Ascending aorta (tissue), 2 donors: ENCODE measurements at regions not wholly inside any gene's neighbourhood (a gene's known extent, or its start where the extent isn't known, plus 50 kb on each side); places are given as distances from the start of the nearest gene placed in this dataset.

Source experiments
- DNase-seq, 2 donors: peaks; one replicate each; pipeline ENCODE4 v3.0.0-alpha.2; 2019; ENCODE audit warnings: low spot score in 2 of 2
- H3K27ac ChIP-seq, 2 donors: fragments of 200-600 bp; sonication (generic); one replicate each; pipeline ENCODE4 v1.5.1; 2016 to 2017; ENCODE audit warnings: mild to moderate bottlenecking in 1 of 2
- H3K27me3 ChIP-seq: fragments of 200-600 bp; sonication (generic); one replicate; pipeline ENCODE4 v1.5.1; 2017
- H3K36me3 ChIP-seq, 2 donors: fragments of 200-600 bp; sonication (generic); one replicate each; pipeline ENCODE4 v1.5.1; 2016
- H3K4me1 ChIP-seq, 2 donors: fragments of 200-600 bp; sonication (generic); one replicate each; pipeline ENCODE4 v1.5.1; 2016 to 2017; ENCODE audit warnings: mild to moderate bottlenecking in 1 of 2
- H3K4me3 ChIP-seq, 2 donors: fragments of 200-600 bp; sonication (generic); one replicate each; pipeline ENCODE4 v1.5.1; 2016 to 2017; ENCODE audit warnings: mild to moderate bottlenecking in 1 of 2
- H3K9me3 ChIP-seq, 2 donors: fragments of 200-600 bp; sonication (generic); one replicate each; pipeline ENCODE4 v1.5.1; 2016
- intact Hi-C: fragments of 100-400 bp; cut with DNase I; formaldehyde crosslinking; loops from one replicate; pipeline ENCODE4 v1.15.1; 2023
- TF ChIP-seq, protein P1 (sequence below), 3 experiments: fragments of 200-600 bp in 2 of 3; fragments of 450-650 bp in 1 of 3; sonication (generic) in 2 of 3; IDR thresholded peaks; one replicate each; pipeline ENCODE4 v1.5.1; 2016 to 2019; ENCODE audit warnings: antibody characterized with exemption in 3 of 3, mild to moderate bottlenecking in 1 of 3, moderate library complexity in 1 of 3

DNA sequence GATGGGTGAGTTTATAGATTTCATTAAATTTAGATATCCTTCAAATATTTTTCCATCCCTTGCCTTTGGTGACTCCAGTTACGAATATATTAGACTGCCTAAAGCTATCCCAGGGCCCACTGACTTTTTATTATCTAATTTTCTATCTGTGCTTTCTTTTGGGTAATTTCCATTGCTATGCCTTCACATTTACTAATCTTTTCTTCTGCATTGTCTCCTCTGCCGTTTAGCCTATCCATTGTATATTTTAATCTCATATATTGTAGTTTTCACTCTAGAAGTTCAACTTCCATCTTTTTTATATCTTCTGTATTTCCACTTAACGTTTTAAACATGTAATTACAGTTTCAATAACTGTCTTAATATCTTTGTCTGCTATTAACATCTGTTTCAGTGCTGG is 78.6 kb upstream of the HDAC9 start:
- Histone ChIP-seq H3K27me3 (no peaks in the 10 kb centered on the region), H3K36me3 (no peaks in the 10 kb centered on the region), H3K4me3 (no peak overlapping the region), H3K27ac (no peak overlapping the region), H3K9me3 (no peaks in the 10 kb centered on the region), H3K4me1 (peaks cover 0 to 6% of the 10 kb centered on the region in 2 donors)
- TF ChIP-seq, protein P1, sequence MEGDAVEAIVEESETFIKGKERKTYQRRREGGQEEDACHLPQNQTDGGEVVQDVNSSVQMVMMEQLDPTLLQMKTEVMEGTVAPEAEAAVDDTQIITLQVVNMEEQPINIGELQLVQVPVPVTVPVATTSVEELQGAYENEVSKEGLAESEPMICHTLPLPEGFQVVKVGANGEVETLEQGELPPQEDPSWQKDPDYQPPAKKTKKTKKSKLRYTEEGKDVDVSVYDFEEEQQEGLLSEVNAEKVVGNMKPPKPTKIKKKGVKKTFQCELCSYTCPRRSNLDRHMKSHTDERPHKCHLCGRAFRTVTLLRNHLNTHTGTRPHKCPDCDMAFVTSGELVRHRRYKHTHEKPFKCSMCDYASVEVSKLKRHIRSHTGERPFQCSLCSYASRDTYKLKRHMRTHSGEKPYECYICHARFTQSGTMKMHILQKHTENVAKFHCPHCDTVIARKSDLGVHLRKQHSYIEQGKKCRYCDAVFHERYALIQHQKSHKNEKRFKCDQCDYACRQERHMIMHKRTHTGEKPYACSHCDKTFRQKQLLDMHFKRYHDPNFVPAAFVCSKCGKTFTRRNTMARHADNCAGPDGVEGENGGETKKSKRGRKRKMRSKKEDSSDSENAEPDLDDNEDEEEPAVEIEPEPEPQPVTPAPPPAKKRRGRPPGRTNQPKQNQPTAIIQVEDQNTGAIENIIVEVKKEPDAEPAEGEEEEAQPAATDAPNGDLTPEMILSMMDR (IDR thresholded peaks at IDR 0.05), result no peak
- no peak for DNase-seq
- intact Hi-C loops, result no loop called here

DNA sequence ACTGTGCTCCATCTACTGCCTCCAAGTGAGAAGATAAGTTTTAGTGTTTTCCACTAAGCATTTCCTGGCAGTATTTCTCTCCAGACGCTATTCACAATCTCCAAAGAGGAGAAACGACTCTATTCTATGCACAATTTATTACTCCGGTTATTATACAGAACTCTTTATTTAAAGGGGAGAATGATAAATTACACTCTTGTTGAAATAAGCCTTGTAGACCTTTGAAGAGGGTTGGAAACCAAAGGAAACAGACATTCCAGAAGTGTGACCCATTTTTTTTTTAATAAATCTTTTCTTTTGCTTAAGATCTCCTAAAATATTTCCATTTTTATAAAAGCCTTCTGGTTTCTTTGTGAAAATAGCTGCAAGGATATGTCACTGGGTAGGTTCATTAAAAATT is 76.1 kb upstream of the HDAC9 start:
- H3K27ac ChIP-seq, result peak overlapping the region in 1 of 2 donors; percentile 10
- intact Hi-C loops, result no loop called here
- H3K9me3 ChIP-seq, result no peaks in the 10 kb centered on the region
- H3K4me3 ChIP-seq, result no peak overlapping the region
- TF ChIP-seq, protein P1 (IDR thresholded peaks at IDR 0.05), result no peak
- DNase-seq, result no peak
- H3K27me3 ChIP-seq, result no peaks in the 10 kb centered on the region
- H3K4me1 ChIP-seq, result peaks cover 0 to 10% of the 10 kb centered on the region in 2 donors
- no peaks in the 10 kb centered on the region for H3K36me3 ChIP-seq

DNA sequence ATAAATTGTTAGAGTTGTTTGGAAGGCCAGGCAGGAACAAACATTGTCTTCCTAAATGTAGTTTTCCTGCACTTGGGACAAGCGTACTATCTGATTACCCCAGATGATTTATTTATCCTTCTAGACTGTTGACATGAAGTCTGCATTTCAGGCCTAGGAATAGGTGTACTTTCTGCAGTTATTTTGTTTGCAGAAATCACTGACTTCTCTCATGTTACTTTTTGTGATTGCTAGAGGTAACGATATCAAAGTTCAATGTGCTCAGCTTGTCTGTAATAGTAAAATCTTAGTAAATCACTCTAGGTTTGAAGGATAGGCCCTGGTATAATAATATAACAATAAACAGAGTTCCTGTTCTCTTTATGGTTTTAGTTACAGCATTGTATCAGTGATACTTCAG is 75.4 kb upstream of the HDAC9 start:
- H3K4me1 ChIP-seq, result peaks cover 0 to 10% of the 10 kb centered on the region in 2 donors
- no peak overlapping the region for H3K4me3 ChIP-seq
- H3K9me3 ChIP-seq, result no peaks in the 10 kb centered on the region
- TF ChIP-seq, protein P1 (IDR thresholded peaks at IDR 0.05), result no peak
- intact Hi-C loops, result no loop called here
- peak overlapping the region in 1 of 2 donors; percentile 10 for H3K27ac ChIP-seq
- no peaks in the 10 kb centered on the region for H3K27me3 ChIP-seq
- H3K36me3 ChIP-seq, result no peaks in the 10 kb centered on the region
- no peak for DNase-seq

DNA sequence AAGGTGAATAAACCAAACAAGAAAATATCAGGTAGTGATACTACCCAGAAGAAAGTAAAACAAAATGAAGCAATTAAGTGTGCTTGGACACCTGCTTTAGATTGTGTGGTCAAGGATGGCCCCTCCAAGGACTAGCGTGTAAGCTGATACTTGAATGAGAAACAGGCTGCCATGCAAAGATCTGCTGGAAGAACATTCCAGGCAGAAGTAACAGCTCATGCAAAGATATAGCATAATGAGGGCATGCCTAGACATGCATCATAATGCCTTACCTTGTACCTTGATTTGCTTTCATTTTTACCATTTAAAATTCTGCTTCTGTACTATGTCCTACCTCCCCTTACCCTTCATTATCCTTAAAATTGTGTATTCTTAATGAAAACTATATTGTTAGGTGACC is 74.8 kb upstream of the HDAC9 start:
- no peaks in the 10 kb centered on the region for H3K9me3 ChIP-seq
- H3K4me3 ChIP-seq, result no peak overlapping the region
- H3K27me3 ChIP-seq, result no peaks in the 10 kb centered on the region
- H3K36me3 ChIP-seq, result no peaks in the 10 kb centered on the region
- no peak for DNase-seq
- H3K27ac ChIP-seq, result no peak overlapping the region
- TF ChIP-seq, protein P1 (IDR thresholded peaks at IDR 0.05), result no peak
- peaks cover 0 to 10% of the 10 kb centered on the region in 2 donors for H3K4me1 ChIP-seq
- intact Hi-C loops, result no loop called here

DNA sequence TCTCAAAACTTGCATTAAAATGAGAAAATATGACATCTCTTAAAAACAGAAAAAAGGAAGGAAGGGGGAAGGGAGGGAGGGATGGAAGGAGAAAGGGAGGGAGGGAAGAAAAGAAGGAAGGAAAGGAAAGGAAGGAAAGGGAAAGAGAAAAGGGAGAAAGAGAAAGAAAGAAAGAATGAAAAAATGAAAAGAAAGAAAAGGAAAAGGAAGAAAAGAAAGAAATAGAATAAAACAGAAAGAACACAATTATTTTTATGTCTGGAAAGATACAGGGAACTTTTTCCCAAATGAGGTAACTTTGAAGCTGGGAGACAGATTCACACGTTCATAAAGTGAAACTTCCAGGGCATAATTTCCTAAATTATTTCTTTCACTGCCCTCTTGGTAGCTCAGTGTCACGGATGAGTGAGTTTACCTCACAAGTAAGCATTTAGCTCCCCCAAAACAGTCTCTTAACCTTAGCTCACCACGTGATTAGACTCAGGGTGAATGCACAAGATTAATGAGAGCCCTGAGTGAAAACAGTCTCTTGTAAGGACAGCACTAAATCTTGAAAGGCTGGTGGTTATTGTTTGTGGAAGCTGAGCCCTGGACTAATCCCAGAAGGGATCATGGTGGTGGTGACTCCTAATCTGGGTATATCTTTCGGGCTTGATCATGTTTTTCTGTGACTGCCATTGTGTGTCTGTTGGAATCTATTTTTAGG is 74.1 kb upstream of the HDAC9 start:
- Histone ChIP-seq H3K27me3 (no peaks in the 10 kb centered on the region), H3K27ac (peak overlapping the region in 1 of 2 donors; percentile 61), H3K9me3 (no peaks in the 10 kb centered on the region), H3K4me1 (peaks cover 0 to 10% of the 10 kb centered on the region in 2 donors), H3K4me3 (peak overlapping the region in 1 of 2 donors; percentile 45), H3K36me3 (no peaks in the 10 kb centered on the region)
- no peak for DNase-seq
- intact Hi-C loops, result no loop called here
- TF ChIP-seq, protein P1 (IDR thresholded peaks at IDR 0.05), result no peak
